DMS153 treated with DMSO at 0.1 percent for 48 hours (cell line): ENCODE measurements at regions not wholly inside any gene's neighbourhood (a gene's known extent, or its start where the extent isn't known, plus 50 kb on each side); places are given as distances from the start of the nearest gene placed in this dataset.
A peak's percentile ranks its signal among the peaks of the same experiment; 100 is the strongest.

Source experiments
- DNase-seq: peaks from one replicate; lab custom pipeline; 2025; ENCODE audit not compliant: unreplicated experiment; lab: John Stamatoyannopoulos, UW

GRCh38 chr20:10951216-10951615 is 277.4 kb upstream of the JAG1 start:
- DNase-seq, result peak; percentile 28

DNA sequence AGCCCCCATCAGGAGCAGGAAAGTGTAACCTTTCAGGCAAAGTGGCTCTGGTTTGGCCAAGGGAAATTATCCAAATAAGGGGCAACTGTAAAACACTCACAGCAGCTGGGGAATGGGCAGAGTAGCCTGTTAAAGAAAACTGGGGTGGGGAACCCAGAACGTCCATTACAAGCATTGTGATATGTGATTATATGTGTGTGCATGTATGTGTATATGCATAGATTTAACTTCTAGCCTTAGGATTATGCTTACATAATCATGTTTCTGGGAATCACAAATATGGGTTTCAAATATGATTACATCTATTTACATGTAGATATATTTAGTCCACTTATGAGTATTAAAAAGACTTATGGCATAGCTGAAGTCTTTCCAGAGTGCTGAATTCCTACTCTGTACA is 278.1 kb upstream of the JAG1 start:
- DNase-seq, result no peak

DNA sequence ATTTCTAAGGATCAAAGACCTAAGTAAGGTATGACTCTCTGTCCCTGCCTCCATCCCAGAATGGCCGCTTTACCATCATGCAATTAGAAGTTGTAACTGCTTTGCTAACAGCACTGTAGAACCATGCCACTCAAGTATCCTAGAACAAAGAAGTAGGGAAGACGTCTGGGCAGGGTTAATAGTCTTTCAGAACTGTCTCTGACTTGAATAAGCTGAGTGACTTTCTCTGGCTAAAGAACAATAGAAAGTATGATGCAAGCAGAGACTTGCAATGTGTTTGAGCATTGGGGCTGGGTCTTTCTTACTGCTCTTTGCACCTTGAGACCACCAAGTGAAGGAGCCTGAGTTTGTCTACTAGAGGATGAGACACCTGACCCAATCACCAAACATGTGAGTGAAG is 279.6 kb upstream of the JAG1 start:
- no peak for DNase-seq

- DNase-seq, result no peak
These were observed 280.5 kb upstream of the JAG1 start for GRCh38 chr20:10954137-10954840.

DNA sequence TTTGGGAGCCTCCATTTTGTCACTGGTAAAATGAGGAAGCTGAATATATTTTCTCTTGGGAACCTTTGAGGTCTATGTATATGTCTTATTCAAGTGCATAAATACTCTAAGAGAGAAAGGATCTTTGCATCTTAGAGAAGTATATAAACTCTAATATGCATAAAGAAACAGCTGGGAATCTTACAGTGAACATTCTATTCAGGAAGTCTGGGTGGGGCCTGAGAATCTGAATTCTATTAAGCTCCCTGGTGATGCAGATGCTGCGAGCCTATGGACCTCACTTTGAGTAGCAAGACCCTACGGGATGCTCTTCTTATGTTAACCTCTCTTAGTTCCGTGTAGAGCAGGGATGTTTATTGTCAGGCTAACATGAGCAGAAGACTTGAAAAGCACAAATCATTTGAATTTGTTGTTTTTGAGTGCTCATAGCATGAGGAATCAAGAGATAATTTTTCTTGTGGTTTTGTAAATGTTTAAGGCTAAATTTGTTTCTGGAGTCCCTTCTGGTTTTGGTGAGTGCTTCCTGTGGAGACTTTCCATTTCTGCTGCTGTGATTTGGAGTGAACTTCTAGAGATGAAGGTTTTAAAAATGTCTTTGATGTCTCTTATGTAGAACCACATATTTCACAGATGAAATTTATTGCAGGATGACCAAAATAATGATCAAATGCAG is 281.2 kb upstream of the JAG1 start:
- DNase-seq, result no peak

- DNase-seq, result no peak
These were observed 284.5 kb upstream of the JAG1 start for GRCh38 chr20:10958279-10958678.

GRCh38 chr20:10960416-10960815 is 286.6 kb upstream of the JAG1 start:
- no peak for DNase-seq

DNA sequence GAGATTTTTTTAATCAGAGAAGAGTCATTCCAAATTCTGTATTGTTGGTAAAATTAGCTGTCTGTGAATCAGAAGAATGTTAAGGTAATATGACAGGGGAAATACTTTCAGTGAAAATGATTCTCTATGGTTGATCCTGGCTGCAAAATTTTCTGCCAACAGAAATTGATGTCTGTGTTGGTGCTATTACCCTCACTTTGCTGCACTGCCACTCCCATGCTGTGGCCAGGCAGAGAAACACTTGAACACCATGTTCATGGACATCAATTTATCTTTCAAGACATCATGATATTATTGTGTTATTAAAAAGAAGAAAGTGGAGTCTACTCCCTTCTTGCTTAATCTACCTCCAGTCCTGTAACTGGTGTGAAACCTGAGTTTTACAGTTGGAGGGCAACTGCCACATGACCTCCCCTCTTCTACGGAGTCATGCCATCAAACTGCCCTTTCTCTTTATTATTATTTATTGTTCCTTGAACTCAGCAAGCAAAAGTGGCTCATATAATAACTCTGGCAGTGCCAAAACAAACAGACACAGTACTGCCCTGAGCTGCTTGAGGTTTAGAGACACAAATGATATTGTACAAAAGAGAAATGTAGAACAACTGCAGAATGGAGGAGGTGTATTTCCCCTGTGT is 288.0 kb upstream of the JAG1 start:
- peak; percentile 71 for DNase-seq

- DNase-seq, result no peak
These were observed 289.1 kb upstream of the JAG1 start for GRCh38 chr20:10962937-10963336.

DNA sequence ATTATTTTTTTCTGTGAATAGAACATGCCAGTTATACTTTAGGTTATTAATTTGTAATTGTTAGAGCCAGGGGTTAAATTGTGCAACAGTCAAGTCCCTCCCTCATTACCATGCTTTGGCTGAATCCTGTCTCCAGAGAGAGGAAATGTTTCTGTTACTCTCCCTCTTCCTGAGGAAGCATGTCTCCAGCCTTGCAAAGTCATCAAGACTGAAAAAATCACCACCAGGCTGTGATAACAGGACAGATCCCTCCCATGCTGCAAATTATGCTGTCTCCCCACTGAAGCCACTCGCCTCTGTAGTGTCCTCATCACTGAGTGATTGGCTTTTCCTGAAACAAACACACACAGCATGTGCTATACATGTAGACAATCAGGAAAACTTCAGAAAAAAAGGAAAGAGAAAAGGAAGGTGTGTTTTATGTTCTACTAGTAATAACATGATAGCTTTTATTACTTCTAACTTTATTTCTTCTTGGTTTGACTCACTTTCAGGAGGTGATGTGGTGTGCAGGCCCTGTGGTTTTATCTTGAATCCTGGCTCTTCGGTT is 290.0 kb upstream of the JAG1 start:
- no peak for DNase-seq

GRCh38 chr20:10965936-10966470 is 292.2 kb upstream of the JAG1 start:
- DNase-seq, result no peak

GRCh38 chr20:10970109-10970508 is 296.3 kb upstream of the JAG1 start:
- no peak for DNase-seq

GRCh38 chr20:10971096-10971495 is 297.3 kb upstream of the JAG1 start:
- no peak for DNase-seq

DNA sequence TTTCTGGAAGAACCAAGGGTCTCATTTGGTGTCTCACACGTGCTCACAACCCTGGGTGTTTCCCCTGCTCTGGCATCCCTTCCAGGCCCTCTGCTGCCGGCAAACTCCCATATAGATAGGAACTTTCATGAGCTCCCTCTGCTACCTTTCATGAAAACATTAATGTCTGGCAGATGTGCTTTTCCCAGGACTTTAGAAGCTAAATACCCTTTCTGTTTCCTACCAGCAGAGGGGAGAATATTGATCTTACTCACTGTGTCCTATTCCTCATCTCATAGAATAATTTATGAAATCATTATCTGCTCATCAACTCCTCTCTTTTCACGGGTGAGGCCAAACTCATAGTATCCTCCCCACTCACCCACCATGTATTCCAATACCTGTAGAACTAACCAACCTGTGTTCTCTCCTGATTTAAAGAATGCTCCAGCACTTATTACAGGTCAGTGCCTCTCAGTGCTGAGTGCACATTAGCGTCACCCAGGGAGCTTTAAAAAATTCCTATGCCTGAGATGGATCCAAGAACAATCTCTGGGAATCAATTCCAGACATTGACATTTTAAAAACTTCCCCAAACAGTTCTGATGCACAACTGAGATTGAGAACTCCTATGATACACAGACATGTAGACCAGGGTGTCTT is 298.5 kb upstream of the JAG1 start:
- DNase-seq, result no peak

DNA sequence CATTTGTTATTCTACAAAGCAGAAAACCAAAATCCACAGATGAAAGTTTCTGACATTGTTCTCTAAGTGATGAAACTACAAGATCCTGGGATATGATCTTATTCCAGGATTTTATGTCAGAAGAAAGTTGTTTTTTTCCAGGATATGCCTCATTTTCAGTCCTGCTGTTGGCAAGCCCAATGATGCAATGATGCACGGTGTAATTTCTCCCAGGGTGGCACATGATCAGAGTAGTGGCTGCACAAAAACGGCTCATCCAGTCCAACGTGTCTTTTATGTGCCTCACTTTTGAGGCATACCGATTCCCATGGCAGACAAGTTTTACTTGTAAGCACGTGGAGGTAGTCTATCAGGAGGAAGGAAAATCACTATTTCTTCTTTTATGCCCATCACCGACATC is 302.3 kb upstream of the JAG1 start:
- no peak for DNase-seq

GRCh38 chr20:10978019-10978702 is 304.4 kb upstream of the JAG1 start:
- no peak for DNase-seq

DNA sequence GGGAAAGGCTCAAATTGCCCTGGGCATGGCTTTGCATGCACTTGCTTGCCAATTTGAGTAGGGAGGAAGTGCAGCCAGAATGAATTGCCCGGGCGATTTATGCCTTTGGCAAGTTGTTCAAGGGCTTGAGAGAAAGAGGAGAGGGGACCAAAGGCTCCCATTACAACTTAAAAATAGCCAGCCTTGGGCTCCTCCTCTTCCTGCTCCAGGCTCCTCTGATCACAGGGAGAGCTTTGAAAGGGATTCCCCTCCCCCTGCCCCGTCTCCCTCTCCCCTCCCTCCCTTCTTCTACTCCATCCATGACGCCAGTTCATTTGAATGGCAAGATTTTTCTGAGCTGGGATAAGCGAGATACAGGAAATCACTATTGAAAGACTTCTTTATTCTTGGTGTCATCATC is 304.9 kb upstream of the JAG1 start:
- DNase-seq, result no peak

DNA sequence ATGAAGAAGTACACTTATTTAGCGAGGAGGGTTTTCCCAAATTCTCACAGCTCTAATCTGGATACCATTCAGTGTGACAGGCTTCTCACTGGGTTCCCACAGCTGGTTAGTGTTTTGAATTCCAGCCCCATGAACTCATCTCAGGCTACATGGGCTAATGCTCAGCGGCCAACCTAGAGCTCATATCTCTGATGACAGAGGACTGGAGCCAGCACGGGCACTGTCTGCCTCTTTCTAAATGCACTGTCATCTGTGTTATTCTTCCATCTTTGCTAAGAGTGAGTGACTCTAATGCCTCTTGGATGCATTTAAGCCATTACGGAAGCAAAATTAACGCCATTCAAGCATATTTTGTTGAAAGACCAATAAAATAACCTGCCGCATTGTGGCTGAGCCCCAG is 308.9 kb upstream of the JAG1 start:
- DNase-seq, result no peak

- no peak for DNase-seq
These were observed 310.5 kb upstream of the JAG1 start for GRCh38 chr20:10984294-10984693.

DNA sequence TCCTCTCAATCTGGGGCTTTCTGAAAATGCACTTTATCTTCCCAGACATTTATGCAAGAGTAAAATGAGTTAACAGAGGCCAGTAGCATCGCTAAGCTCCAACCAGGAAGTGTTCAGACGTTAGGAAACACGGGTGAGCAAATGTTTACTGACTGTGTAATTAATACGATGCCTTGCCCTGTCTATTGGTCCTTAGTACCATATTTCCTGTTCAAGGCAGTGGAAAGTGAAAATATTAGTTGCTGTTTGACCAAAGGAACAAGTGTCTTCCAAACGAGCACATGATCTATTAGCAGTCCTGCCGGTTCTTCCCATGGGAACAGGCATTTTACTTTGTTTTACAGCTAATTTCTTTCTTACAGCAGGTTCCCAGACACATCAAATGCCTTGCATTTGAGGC is 311.1 kb upstream of the JAG1 start:
- peak; percentile 67 for DNase-seq

GRCh38 chr20:10985536-10985935 is 311.7 kb upstream of the JAG1 start:
- DNase-seq, result no peak
